ENCODE measurements at regions not wholly inside any gene's neighbourhood (a gene's known extent, or its start where the extent isn't known, plus 50 kb on each side); places are given as distances from the start of the nearest gene placed in this dataset.

GRCh38 chr2:80822999-80823398, 518.4 kb upstream of the LRRTM1 start:
- TF ChIP-seq POLR2AphosphoS5 (IDR thresholded peaks at IDR 0.05; ENCODE audit: borderline replicate concordance, low read depth, low read length) (no peak), EZH2 (IDR thresholded peaks at IDR 0.05) (no peak)

Data from SK-N-MC (cell line).